Neural cell (in vitro differentiated cells): ENCODE measurements at regions not wholly inside any gene's neighbourhood (a gene's known extent, or its start where the extent isn't known, plus 50 kb on each side); places are given as distances from the start of the nearest gene placed in this dataset.

Experiments used
- H2AFZ ChIP-seq: fragments of 200-600, 300-800 bp; sonication (generic), shearing (Covaris generic); 2 replicates; pipeline ENCODE4 v1.6.0; 2014; ENCODE audit warnings: low read depth, mild to moderate bottlenecking, antibody characterized with exemption, low read length, moderate library complexity
- H3F3A ChIP-seq: fragments of 200-600 bp; shearing (Covaris generic); 2 replicates; pipeline ENCODE4 v1.6.1; 2016; ENCODE audit warnings: mild to moderate bottlenecking, moderate library complexity, mixed read lengths, antibody characterized with exemption, low read length; ENCODE audit not compliant: insufficient read depth, poor library complexity, severe bottlenecking
- H3K27ac ChIP-seq: fragments of 200-600, 300-800 bp; sonication (generic), shearing (Covaris generic); 2 replicates; pipeline ENCODE4 v1.5.1; 2014; ENCODE audit warnings: mild to moderate bottlenecking, low read length, moderate library complexity
- H3K27me3 ChIP-seq: fragments of 300-800, 200-600 bp; sonication (generic), shearing (Covaris generic); 2 replicates; pipeline ENCODE4 v1.6.0; 2014; ENCODE audit warnings: mild to moderate bottlenecking, low read depth, low read length, moderate library complexity; ENCODE audit not compliant: insufficient read depth
- H3K36me3 ChIP-seq: fragments of 300-800, 200-600 bp; sonication (generic), shearing (Covaris generic); 2 replicates; pipeline ENCODE4 v1.5.1; 2014; ENCODE audit warnings: mild to moderate bottlenecking, antibody characterized with exemption, low read length, moderate library complexity; ENCODE audit not compliant: insufficient read depth
- H3K4me2 ChIP-seq: fragments of 300-800, 200-600 bp; sonication (generic), shearing (Covaris generic); 2 replicates; pipeline ENCODE4 v1.6.0; 2014; ENCODE audit warnings: mild to moderate bottlenecking, low read length
- H3K4me3 ChIP-seq: fragments of 300-800, 200-600 bp; sonication (generic), shearing (Covaris generic); 2 replicates; pipeline ENCODE4 v1.5.1; 2014; ENCODE audit warnings: mild to moderate bottlenecking, low read length, moderate library complexity
- H3K79me2 ChIP-seq: fragments of 200-600 bp; shearing (Covaris generic); replicated peaks from 2 replicates; pipeline ENCODE4 v1.6.0; 2014; ENCODE audit warnings: mild to moderate bottlenecking, low read length, moderate library complexity; ENCODE audit not compliant: insufficient read depth
- H3K9ac ChIP-seq: fragments of 300-800, 200-600 bp; sonication (generic), shearing (Covaris generic); 2 replicates; pipeline ENCODE4 v1.6.1; 2016; ENCODE audit warnings: mild to moderate bottlenecking, low read length, mixed read lengths
- H3K9me2 ChIP-seq: fragments of 200-600 bp; shearing (Covaris generic); 2 replicates; pipeline ENCODE4 v1.6.1; 2016; ENCODE audit warnings: mild to moderate bottlenecking, low read length, mixed read lengths; ENCODE audit not compliant: insufficient read depth
- H3K9me3 ChIP-seq: fragments of 200-600, 300-800 bp; sonication (generic), shearing (Covaris generic); 2 replicates; pipeline ENCODE4 v1.6.1; 2016; ENCODE audit warnings: mild to moderate bottlenecking, mixed run types, low read length, moderate library complexity, mixed read lengths
- H4K20me1 ChIP-seq: fragments of 200-600 bp; shearing (Covaris generic); 2 replicates; pipeline ENCODE4 v1.6.1; 2016; ENCODE audit warnings: mild to moderate bottlenecking, mixed run types; ENCODE audit not compliant: insufficient read depth
- EP300 ChIP-seq: fragments of 450-650 bp; conservative IDR thresholded peaks from 2 replicates; pipeline ENCODE4 v1.6.1; 2014; ENCODE audit warnings: antibody characterized with exemption, mild to moderate bottlenecking, moderate library complexity; ENCODE audit not compliant: poor library complexity, severe bottlenecking
- EZH2 ChIP-seq: fragments of 200-600, 300-800 bp; shearing (Covaris generic), sonication (generic); IDR thresholded peaks from 2 replicates; pipeline ENCODE4 v1.6.1; 2014; ENCODE audit warnings: antibody characterized with exemption, low read length, borderline replicate concordance, mild to moderate bottlenecking; ENCODE audit not compliant: insufficient read depth, poor library complexity, severe bottlenecking
- MXI1 ChIP-seq: fragments of 450-650 bp; conservative IDR thresholded peaks from 2 replicates; pipeline ENCODE4 v1.6.1; 2014; ENCODE audit warnings: antibody characterized with exemption, mild to moderate bottlenecking; ENCODE audit not compliant: poor library complexity, severe bottlenecking
- POLR2AphosphoS5 ChIP-seq: IDR thresholded peaks from 2 replicates; pipeline ENCODE4 v1.6.1; 2012
- RAD21 ChIP-seq: fragments of 450-650 bp; conservative IDR thresholded peaks from 2 replicates; pipeline ENCODE4 v1.6.1; 2014; ENCODE audit warnings: antibody characterized with exemption, mild to moderate bottlenecking, moderate library complexity
- SMC3 ChIP-seq: fragments of 450-650 bp; conservative IDR thresholded peaks from 2 replicates; pipeline ENCODE4 v1.6.1; 2014; ENCODE audit warnings: antibody characterized with exemption, mild to moderate bottlenecking, moderate library complexity; ENCODE audit not compliant: poor library complexity
- TAF1 ChIP-seq: IDR thresholded peaks from 2 replicates; pipeline ENCODE4 v1.6.1; 2012; ENCODE audit warnings: low read depth
- TF ChIP-seq, protein P1 (sequence below): IDR thresholded peaks from 2 replicates; pipeline ENCODE4 v1.6.1; 2012; ENCODE audit warnings: borderline replicate concordance
- TF ChIP-seq, protein P2 (sequence below): fragments of 450-650 bp; IDR thresholded peaks from 2 replicates; pipeline ENCODE4 v1.5.1; 2014; ENCODE audit warnings: antibody characterized with exemption, mild to moderate bottlenecking, moderate library complexity; ENCODE audit not compliant: poor library complexity, severe bottlenecking

DNA sequence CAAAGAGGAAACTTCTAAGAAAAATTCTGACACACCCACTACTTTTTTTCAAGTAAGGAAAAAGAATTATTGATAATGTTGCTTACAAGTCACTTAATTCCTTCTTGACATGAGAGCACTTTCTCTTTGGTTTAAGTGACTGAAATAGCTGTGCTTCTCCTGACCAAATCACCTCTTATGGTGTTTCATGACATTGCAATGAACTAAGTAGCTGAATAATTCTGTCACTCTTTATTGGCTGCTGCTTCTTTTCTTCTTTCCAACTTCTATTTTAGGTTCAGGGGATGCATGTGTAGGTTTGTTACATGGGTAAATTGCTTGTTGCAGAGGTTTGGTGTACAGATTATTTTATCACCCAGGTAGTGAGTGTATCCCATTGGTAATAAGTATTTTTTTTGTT is 447.6 kb upstream of the NETO1 start:
- Histone ChIP-seq H3F3A (no peaks in the 10 kb centered on the region), H3K4me3 (no peak overlapping the region), H3K4me2 (no peak overlapping the region), H3K27ac (no peak overlapping the region), H3K9me2 (no peaks in the 10 kb centered on the region), H3K27me3 (no peaks in the 10 kb centered on the region), H3K36me3 (no peaks in the 10 kb centered on the region), H4K20me1 (no peaks in the 10 kb centered on the region), H3K9ac (no peak overlapping the region), H3K79me2 (no peaks in the 10 kb centered on the region), H3K9me3 (no peaks in the 10 kb centered on the region), H2AFZ (no peak overlapping the region)
- TF ChIP-seq RAD21 (no peak), MXI1 (no peak), EP300 (no peak), SMC3 (no peak), TAF1 (no peak), POLR2AphosphoS5 (no peak), EZH2 (no peak)
- TF ChIP-seq, protein P1, sequence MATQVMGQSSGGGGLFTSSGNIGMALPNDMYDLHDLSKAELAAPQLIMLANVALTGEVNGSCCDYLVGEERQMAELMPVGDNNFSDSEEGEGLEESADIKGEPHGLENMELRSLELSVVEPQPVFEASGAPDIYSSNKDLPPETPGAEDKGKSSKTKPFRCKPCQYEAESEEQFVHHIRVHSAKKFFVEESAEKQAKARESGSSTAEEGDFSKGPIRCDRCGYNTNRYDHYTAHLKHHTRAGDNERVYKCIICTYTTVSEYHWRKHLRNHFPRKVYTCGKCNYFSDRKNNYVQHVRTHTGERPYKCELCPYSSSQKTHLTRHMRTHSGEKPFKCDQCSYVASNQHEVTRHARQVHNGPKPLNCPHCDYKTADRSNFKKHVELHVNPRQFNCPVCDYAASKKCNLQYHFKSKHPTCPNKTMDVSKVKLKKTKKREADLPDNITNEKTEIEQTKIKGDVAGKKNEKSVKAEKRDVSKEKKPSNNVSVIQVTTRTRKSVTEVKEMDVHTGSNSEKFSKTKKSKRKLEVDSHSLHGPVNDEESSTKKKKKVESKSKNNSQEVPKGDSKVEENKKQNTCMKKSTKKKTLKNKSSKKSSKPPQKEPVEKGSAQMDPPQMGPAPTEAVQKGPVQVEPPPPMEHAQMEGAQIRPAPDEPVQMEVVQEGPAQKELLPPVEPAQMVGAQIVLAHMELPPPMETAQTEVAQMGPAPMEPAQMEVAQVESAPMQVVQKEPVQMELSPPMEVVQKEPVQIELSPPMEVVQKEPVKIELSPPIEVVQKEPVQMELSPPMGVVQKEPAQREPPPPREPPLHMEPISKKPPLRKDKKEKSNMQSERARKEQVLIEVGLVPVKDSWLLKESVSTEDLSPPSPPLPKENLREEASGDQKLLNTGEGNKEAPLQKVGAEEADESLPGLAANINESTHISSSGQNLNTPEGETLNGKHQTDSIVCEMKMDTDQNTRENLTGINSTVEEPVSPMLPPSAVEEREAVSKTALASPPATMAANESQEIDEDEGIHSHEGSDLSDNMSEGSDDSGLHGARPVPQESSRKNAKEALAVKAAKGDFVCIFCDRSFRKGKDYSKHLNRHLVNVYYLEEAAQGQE, result no peak
- TF ChIP-seq, protein P2, sequence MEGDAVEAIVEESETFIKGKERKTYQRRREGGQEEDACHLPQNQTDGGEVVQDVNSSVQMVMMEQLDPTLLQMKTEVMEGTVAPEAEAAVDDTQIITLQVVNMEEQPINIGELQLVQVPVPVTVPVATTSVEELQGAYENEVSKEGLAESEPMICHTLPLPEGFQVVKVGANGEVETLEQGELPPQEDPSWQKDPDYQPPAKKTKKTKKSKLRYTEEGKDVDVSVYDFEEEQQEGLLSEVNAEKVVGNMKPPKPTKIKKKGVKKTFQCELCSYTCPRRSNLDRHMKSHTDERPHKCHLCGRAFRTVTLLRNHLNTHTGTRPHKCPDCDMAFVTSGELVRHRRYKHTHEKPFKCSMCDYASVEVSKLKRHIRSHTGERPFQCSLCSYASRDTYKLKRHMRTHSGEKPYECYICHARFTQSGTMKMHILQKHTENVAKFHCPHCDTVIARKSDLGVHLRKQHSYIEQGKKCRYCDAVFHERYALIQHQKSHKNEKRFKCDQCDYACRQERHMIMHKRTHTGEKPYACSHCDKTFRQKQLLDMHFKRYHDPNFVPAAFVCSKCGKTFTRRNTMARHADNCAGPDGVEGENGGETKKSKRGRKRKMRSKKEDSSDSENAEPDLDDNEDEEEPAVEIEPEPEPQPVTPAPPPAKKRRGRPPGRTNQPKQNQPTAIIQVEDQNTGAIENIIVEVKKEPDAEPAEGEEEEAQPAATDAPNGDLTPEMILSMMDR, result no peak

DNA sequence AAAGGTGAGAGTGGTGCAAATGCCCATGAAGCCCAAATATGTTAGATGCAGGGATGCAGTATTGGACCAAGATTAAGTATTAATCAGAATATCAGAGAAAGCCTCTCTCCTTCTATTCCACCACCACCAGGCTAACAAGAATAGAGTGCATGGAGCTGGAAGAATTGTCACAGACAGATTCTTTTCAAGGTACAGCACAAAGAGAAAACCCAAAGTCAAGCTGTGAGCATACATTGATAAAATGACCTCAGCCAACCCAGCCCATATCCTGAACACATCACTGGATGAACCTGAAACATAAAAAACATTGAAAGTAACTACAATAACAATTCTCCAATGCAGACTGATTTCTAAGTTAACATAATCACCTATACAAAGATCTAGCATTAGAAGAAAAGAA is 445.7 kb upstream of the NETO1 start:
- H3K9ac ChIP-seq, result no peak overlapping the region
- H4K20me1 ChIP-seq, result no peaks in the 10 kb centered on the region
- no peaks in the 10 kb centered on the region for H3K79me2 ChIP-seq
- H3F3A ChIP-seq, result no peaks in the 10 kb centered on the region
- no peak overlapping the region for H3K4me2 ChIP-seq
- H3K36me3 ChIP-seq, result no peaks in the 10 kb centered on the region
- no peak overlapping the region for H3K4me3 ChIP-seq
- TF ChIP-seq TAF1 (no peak), POLR2AphosphoS5 (no peak), MXI1 (no peak)
- TF ChIP-seq, protein P2, result no peak
- H3K9me2 ChIP-seq, result no peaks in the 10 kb centered on the region
- no peak overlapping the region for H3K27ac ChIP-seq
- no peaks in the 10 kb centered on the region for H3K9me3 ChIP-seq
- H3K27me3 ChIP-seq, result no peaks in the 10 kb centered on the region
- H2AFZ ChIP-seq, result no peak overlapping the region
